ENCODE measurements at regions not wholly inside any gene's neighbourhood (a gene's known extent, or its start where the extent isn't known, plus 50 kb on each side); places are given as distances from the start of the nearest gene placed in this dataset.

DNA sequence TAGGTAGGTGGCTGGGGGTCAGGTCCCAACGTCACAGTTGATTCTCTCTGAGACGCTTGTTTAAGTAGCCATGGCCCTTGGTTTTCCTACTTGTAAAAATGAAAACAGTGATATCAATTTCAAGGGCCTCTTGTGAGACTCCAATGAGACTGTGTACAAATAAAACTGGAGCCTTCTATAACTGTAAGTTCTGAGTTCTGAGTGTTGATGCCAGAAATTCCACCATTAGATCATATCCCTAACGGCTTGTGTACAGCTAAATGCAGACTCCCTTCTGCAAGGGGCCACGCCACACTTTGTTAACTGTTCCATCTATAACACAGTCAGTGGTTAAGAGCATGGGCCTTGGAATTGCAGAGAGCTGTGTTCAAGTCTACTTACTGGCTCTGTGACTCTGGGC, 267.3 kb downstream of the TLE3 start:
- TF ChIP-seq, protein P1, sequence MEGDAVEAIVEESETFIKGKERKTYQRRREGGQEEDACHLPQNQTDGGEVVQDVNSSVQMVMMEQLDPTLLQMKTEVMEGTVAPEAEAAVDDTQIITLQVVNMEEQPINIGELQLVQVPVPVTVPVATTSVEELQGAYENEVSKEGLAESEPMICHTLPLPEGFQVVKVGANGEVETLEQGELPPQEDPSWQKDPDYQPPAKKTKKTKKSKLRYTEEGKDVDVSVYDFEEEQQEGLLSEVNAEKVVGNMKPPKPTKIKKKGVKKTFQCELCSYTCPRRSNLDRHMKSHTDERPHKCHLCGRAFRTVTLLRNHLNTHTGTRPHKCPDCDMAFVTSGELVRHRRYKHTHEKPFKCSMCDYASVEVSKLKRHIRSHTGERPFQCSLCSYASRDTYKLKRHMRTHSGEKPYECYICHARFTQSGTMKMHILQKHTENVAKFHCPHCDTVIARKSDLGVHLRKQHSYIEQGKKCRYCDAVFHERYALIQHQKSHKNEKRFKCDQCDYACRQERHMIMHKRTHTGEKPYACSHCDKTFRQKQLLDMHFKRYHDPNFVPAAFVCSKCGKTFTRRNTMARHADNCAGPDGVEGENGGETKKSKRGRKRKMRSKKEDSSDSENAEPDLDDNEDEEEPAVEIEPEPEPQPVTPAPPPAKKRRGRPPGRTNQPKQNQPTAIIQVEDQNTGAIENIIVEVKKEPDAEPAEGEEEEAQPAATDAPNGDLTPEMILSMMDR (IDR thresholded peaks at IDR 0.05), result no peak
- no peak for TF ChIP-seq POLR2A (IDR thresholded peaks at IDR 0.05)
- no peak for TF ChIP-seq POLR2AphosphoS5 (IDR thresholded peaks at IDR 0.05)

Measured in sigmoid colon (tissue), 4 donors.